Smooth muscle cell (in vitro differentiated cells): ENCODE measurements at regions not wholly inside any gene's neighbourhood (a gene's known extent, or its start where the extent isn't known, plus 50 kb on each side); places are given as distances from the start of the nearest gene placed in this dataset.

ENCODE experiments used
- DNase-seq: peaks from one replicate; lab custom pipeline; 2025; ENCODE audit not compliant: unreplicated experiment; lab: John Stamatoyannopoulos, UW
- H2AFZ ChIP-seq: fragments of 200-600 bp; sonication (generic); 2 replicates; pipeline ENCODE4 v1.6.0; 2016; ENCODE audit warnings: antibody characterized with exemption, low read depth, mild to moderate bottlenecking
- H3F3A ChIP-seq: fragments of 200-600 bp; sonication (generic); 2 replicates; pipeline ENCODE4 v1.6.0; 2017; ENCODE audit warnings: antibody characterized with exemption, low read depth
- H3K27ac ChIP-seq: fragments of 200-600 bp; sonication (generic); 2 replicates; pipeline ENCODE4 v1.5.1; 2016; ENCODE audit warnings: low read depth, mild to moderate bottlenecking
- H3K27me3 ChIP-seq: fragments of 200-600 bp; sonication (generic); 2 replicates; pipeline ENCODE4 v1.6.1; 2016; ENCODE audit warnings: low read depth, mild to moderate bottlenecking
- H3K36me3 ChIP-seq: fragments of 200-600 bp; sonication (generic); 2 replicates; pipeline ENCODE4 v1.5.1; 2016; ENCODE audit warnings: low read depth
- H3K4me1 ChIP-seq: fragments of 200-600 bp; sonication (generic); 2 replicates; pipeline ENCODE4 v1.5.1; 2016; ENCODE audit warnings: low read depth
- H3K4me2 ChIP-seq: fragments of 200-600 bp; sonication (generic); 2 replicates; pipeline ENCODE4 v1.6.0; 2016; ENCODE audit warnings: mild to moderate bottlenecking
- H3K4me3 ChIP-seq: fragments of 200-600 bp; sonication (generic); 2 replicates; pipeline ENCODE4 v1.5.1; 2016; ENCODE audit warnings: mild to moderate bottlenecking
- H3K79me2 ChIP-seq: fragments of 200-600 bp; sonication (generic); 2 replicates; pipeline ENCODE4 v1.6.0; 2016; ENCODE audit warnings: low read depth, mild to moderate bottlenecking
- H3K9ac ChIP-seq: fragments of 200-600 bp; sonication (generic); 2 replicates; pipeline ENCODE4 v1.6.0; 2016; ENCODE audit warnings: low read depth
- H3K9me3 ChIP-seq: fragments of 200-600 bp; sonication (generic); replicated peaks from 2 replicates; pipeline ENCODE4 v1.5.1; 2016; ENCODE audit warnings: low read depth
- H4K20me1 ChIP-seq: fragments of 200-600 bp; sonication (generic); 2 replicates; pipeline ENCODE4 v1.6.0; 2016; ENCODE audit warnings: low read depth
- WGBS: methylation state at CpG from one replicate; pipeline ENCODE4 v1.1.7; 2016; ENCODE audit warnings: low lambda C conversion rate; 5-methylcytosine and 5-hydroxymethylcytosine counted together
- TF ChIP-seq, protein P1 (sequence below): fragments of 200-600 bp; sonication (generic); IDR thresholded peaks from 2 replicates; pipeline ENCODE4 v1.5.1; 2017; ENCODE audit warnings: borderline replicate concordance, mild to moderate bottlenecking, antibody characterized with exemption; ENCODE audit not compliant: insufficient read depth, poor library complexity, severe bottlenecking

GRCh38 chr2:41066168-41066567 lies 614.3 kb upstream of the SLC8A1 start:
- H3K27ac ChIP-seq: no peak overlapping the region
- DNase-seq: no peak
- TF ChIP-seq, protein P1, sequence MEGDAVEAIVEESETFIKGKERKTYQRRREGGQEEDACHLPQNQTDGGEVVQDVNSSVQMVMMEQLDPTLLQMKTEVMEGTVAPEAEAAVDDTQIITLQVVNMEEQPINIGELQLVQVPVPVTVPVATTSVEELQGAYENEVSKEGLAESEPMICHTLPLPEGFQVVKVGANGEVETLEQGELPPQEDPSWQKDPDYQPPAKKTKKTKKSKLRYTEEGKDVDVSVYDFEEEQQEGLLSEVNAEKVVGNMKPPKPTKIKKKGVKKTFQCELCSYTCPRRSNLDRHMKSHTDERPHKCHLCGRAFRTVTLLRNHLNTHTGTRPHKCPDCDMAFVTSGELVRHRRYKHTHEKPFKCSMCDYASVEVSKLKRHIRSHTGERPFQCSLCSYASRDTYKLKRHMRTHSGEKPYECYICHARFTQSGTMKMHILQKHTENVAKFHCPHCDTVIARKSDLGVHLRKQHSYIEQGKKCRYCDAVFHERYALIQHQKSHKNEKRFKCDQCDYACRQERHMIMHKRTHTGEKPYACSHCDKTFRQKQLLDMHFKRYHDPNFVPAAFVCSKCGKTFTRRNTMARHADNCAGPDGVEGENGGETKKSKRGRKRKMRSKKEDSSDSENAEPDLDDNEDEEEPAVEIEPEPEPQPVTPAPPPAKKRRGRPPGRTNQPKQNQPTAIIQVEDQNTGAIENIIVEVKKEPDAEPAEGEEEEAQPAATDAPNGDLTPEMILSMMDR: no peak
- no peak overlapping the region for H2AFZ ChIP-seq
- no peaks in the 10 kb centered on the region for H3K79me2 ChIP-seq
- H3F3A ChIP-seq: no peaks in the 10 kb centered on the region
- H3K9me3 ChIP-seq: no peaks in the 10 kb centered on the region
- no peaks in the 10 kb centered on the region for H4K20me1 ChIP-seq
- H3K4me3 ChIP-seq: no peak overlapping the region
- H3K36me3 ChIP-seq: no peaks in the 10 kb centered on the region
- no peaks in the 10 kb centered on the region for H3K4me1 ChIP-seq
- WGBS: 89% methylated on average over 2 of the region's 2 CpGs
- no peak overlapping the region for H3K4me2 ChIP-seq
- H3K27me3 ChIP-seq: no peaks in the 10 kb centered on the region
- H3K9ac ChIP-seq: no peak overlapping the region

DNA sequence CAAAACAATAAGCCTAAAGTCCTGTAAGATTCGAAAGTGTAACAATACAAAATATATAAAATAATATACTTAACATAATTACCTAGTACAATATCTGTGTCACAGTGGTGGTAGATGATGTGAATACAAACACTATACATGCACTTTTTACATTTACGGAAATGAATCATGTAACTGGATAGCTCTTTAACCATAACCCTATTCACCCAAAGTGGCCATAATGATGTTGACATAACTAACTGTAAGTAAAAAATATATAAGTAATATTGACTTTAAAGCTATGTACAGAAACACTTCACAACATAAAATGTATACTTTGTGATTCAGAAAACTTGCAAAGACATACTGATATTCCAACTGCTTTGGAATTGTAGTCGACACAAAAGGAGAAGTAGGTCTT lies 616.9 kb upstream of the SLC8A1 start:
- no peaks in the 10 kb centered on the region for H3K9me3 ChIP-seq
- H3K4me1 ChIP-seq: no peaks in the 10 kb centered on the region
- DNase-seq: no peak
- no peak overlapping the region for H3K4me2 ChIP-seq
- no peaks in the 10 kb centered on the region for H3K36me3 ChIP-seq
- no peak overlapping the region for H3K4me3 ChIP-seq
- no peak overlapping the region for H3K9ac ChIP-seq
- no peak overlapping the region for H3K27ac ChIP-seq
- 87% methylated on average over 3 of the region's 3 CpGs for WGBS
- no peaks in the 10 kb centered on the region for H3K27me3 ChIP-seq
- H2AFZ ChIP-seq: no peak overlapping the region
- no peaks in the 10 kb centered on the region for H3F3A ChIP-seq
- no peaks in the 10 kb centered on the region for H3K79me2 ChIP-seq
- TF ChIP-seq, protein P1: no peak
- H4K20me1 ChIP-seq: no peaks in the 10 kb centered on the region

DNA sequence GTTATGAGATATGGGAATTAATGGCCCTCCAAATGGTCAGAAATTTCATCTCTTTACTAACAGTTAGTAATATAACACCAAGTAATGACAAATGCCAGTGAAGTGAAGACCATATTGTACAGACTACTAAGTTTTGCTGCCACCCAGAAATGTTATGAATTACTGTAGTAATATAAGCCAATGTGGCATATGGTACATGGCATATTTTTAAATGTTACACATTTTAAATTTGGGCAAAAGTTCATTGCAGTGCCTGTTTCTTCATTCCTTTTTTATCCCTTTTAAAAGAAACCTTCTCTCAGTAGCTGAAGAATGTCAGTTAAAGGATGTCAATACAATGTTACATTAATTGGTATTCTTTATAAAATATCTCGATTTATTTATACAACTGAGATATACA lies 626.5 kb upstream of the SLC8A1 start:
- DNase-seq: no peak
- H3K9ac ChIP-seq: no peak overlapping the region
- TF ChIP-seq, protein P1: no peak
- no peaks in the 10 kb centered on the region for H3K36me3 ChIP-seq
- no peaks in the 10 kb centered on the region for H3K4me1 ChIP-seq
- H3K79me2 ChIP-seq: no peaks in the 10 kb centered on the region
- WGBS: 86% methylated on average over 1 of the region's 1 CpG
- no peak overlapping the region for H3K4me2 ChIP-seq
- no peak overlapping the region for H2AFZ ChIP-seq
- H3K27me3 ChIP-seq: no peaks in the 10 kb centered on the region
- H4K20me1 ChIP-seq: no peaks in the 10 kb centered on the region
- H3F3A ChIP-seq: no peaks in the 10 kb centered on the region
- no peaks in the 10 kb centered on the region for H3K9me3 ChIP-seq
- no peak overlapping the region for H3K27ac ChIP-seq
- H3K4me3 ChIP-seq: no peak overlapping the region

- Histone ChIP-seq H3K9me3 (no peaks in the 10 kb centered on the region), H3K79me2 (no peaks in the 10 kb centered on the region), H3K4me2 (no peak overlapping the region), H3K4me3 (no peak overlapping the region), H3K27me3 (no peaks in the 10 kb centered on the region), H3F3A (no peaks in the 10 kb centered on the region), H3K36me3 (no peaks in the 10 kb centered on the region), H3K27ac (no peak overlapping the region), H2AFZ (no peak overlapping the region), H3K9ac (no peak overlapping the region), H3K4me1 (no peaks in the 10 kb centered on the region), H4K20me1 (no peaks in the 10 kb centered on the region)
- WGBS: 91% methylated on average over 1 of the region's 1 CpG
- no peak for DNase-seq
- TF ChIP-seq, protein P1: no peak
Measured at GRCh38 chr2:41079011-41079410, 627.1 kb upstream of the SLC8A1 start.
